Neural cell (in vitro differentiated cells): ENCODE measurements at regions not wholly inside any gene's neighbourhood (a gene's known extent, or its start where the extent isn't known, plus 50 kb on each side); places are given as distances from the start of the nearest gene placed in this dataset.

Source experiments
- H2AFZ ChIP-seq: fragments of 200-600, 300-800 bp; sonication (generic), shearing (Covaris generic); 2 replicates; pipeline ENCODE4 v1.6.0; 2014; ENCODE audit warnings: low read depth, mild to moderate bottlenecking, antibody characterized with exemption, low read length, moderate library complexity
- H3F3A ChIP-seq: fragments of 200-600 bp; shearing (Covaris generic); 2 replicates; pipeline ENCODE4 v1.6.1; 2016; ENCODE audit warnings: mild to moderate bottlenecking, moderate library complexity, mixed read lengths, antibody characterized with exemption, low read length; ENCODE audit not compliant: insufficient read depth, poor library complexity, severe bottlenecking
- H3K27ac ChIP-seq: fragments of 200-600, 300-800 bp; sonication (generic), shearing (Covaris generic); 2 replicates; pipeline ENCODE4 v1.5.1; 2014; ENCODE audit warnings: mild to moderate bottlenecking, low read length, moderate library complexity
- H3K27me3 ChIP-seq: fragments of 300-800, 200-600 bp; sonication (generic), shearing (Covaris generic); 2 replicates; pipeline ENCODE4 v1.6.0; 2014; ENCODE audit warnings: mild to moderate bottlenecking, low read depth, low read length, moderate library complexity; ENCODE audit not compliant: insufficient read depth
- H3K36me3 ChIP-seq: fragments of 300-800, 200-600 bp; sonication (generic), shearing (Covaris generic); 2 replicates; pipeline ENCODE4 v1.5.1; 2014; ENCODE audit warnings: mild to moderate bottlenecking, antibody characterized with exemption, low read length, moderate library complexity; ENCODE audit not compliant: insufficient read depth
- H3K4me2 ChIP-seq: fragments of 300-800, 200-600 bp; sonication (generic), shearing (Covaris generic); 2 replicates; pipeline ENCODE4 v1.6.0; 2014; ENCODE audit warnings: mild to moderate bottlenecking, low read length
- H3K4me3 ChIP-seq: fragments of 300-800, 200-600 bp; sonication (generic), shearing (Covaris generic); 2 replicates; pipeline ENCODE4 v1.5.1; 2014; ENCODE audit warnings: mild to moderate bottlenecking, low read length, moderate library complexity
- H3K79me2 ChIP-seq: fragments of 200-600 bp; shearing (Covaris generic); replicated peaks from 2 replicates; pipeline ENCODE4 v1.6.0; 2014; ENCODE audit warnings: mild to moderate bottlenecking, low read length, moderate library complexity; ENCODE audit not compliant: insufficient read depth
- H3K9ac ChIP-seq: fragments of 300-800, 200-600 bp; sonication (generic), shearing (Covaris generic); 2 replicates; pipeline ENCODE4 v1.6.1; 2016; ENCODE audit warnings: mild to moderate bottlenecking, low read length, mixed read lengths
- H3K9me2 ChIP-seq: fragments of 200-600 bp; shearing (Covaris generic); 2 replicates; pipeline ENCODE4 v1.6.1; 2016; ENCODE audit warnings: mild to moderate bottlenecking, low read length, mixed read lengths; ENCODE audit not compliant: insufficient read depth
- H3K9me3 ChIP-seq: fragments of 200-600, 300-800 bp; sonication (generic), shearing (Covaris generic); 2 replicates; pipeline ENCODE4 v1.6.1; 2016; ENCODE audit warnings: mild to moderate bottlenecking, mixed run types, low read length, moderate library complexity, mixed read lengths
- H4K20me1 ChIP-seq: fragments of 200-600 bp; shearing (Covaris generic); 2 replicates; pipeline ENCODE4 v1.6.1; 2016; ENCODE audit warnings: mild to moderate bottlenecking, mixed run types; ENCODE audit not compliant: insufficient read depth
- EP300 ChIP-seq: fragments of 450-650 bp; conservative IDR thresholded peaks from 2 replicates; pipeline ENCODE4 v1.6.1; 2014; ENCODE audit warnings: antibody characterized with exemption, mild to moderate bottlenecking, moderate library complexity; ENCODE audit not compliant: poor library complexity, severe bottlenecking
- EZH2 ChIP-seq: fragments of 200-600, 300-800 bp; shearing (Covaris generic), sonication (generic); IDR thresholded peaks from 2 replicates; pipeline ENCODE4 v1.6.1; 2014; ENCODE audit warnings: antibody characterized with exemption, low read length, borderline replicate concordance, mild to moderate bottlenecking; ENCODE audit not compliant: insufficient read depth, poor library complexity, severe bottlenecking
- MXI1 ChIP-seq: fragments of 450-650 bp; conservative IDR thresholded peaks from 2 replicates; pipeline ENCODE4 v1.6.1; 2014; ENCODE audit warnings: antibody characterized with exemption, mild to moderate bottlenecking; ENCODE audit not compliant: poor library complexity, severe bottlenecking
- POLR2AphosphoS5 ChIP-seq: IDR thresholded peaks from 2 replicates; pipeline ENCODE4 v1.6.1; 2012
- RAD21 ChIP-seq: fragments of 450-650 bp; conservative IDR thresholded peaks from 2 replicates; pipeline ENCODE4 v1.6.1; 2014; ENCODE audit warnings: antibody characterized with exemption, mild to moderate bottlenecking, moderate library complexity
- REST ChIP-seq: IDR thresholded peaks from 2 replicates; pipeline ENCODE4 v1.6.1; 2012; ENCODE audit warnings: borderline replicate concordance
- SMC3 ChIP-seq: fragments of 450-650 bp; conservative IDR thresholded peaks from 2 replicates; pipeline ENCODE4 v1.6.1; 2014; ENCODE audit warnings: antibody characterized with exemption, mild to moderate bottlenecking, moderate library complexity; ENCODE audit not compliant: poor library complexity
- TAF1 ChIP-seq: IDR thresholded peaks from 2 replicates; pipeline ENCODE4 v1.6.1; 2012; ENCODE audit warnings: low read depth
- TF ChIP-seq, protein P1 (sequence below): fragments of 450-650 bp; IDR thresholded peaks from 2 replicates; pipeline ENCODE4 v1.5.1; 2014; ENCODE audit warnings: antibody characterized with exemption, mild to moderate bottlenecking, moderate library complexity; ENCODE audit not compliant: poor library complexity, severe bottlenecking

GRCh38 chr22:47376322-47376700, 613.9 kb downstream of the TBC1D22A start:
- no peaks in the 10 kb centered on the region for H3K36me3 ChIP-seq
- no peak overlapping the region for H3K4me3 ChIP-seq
- no peaks in the 10 kb centered on the region for H3K9me2 ChIP-seq
- no peak overlapping the region for H3K9ac ChIP-seq
- no peaks in the 10 kb centered on the region for H3K27me3 ChIP-seq
- TF ChIP-seq REST: no peak
- no peak for TF ChIP-seq EP300
- no peak for TF ChIP-seq EZH2
- no peak for TF ChIP-seq SMC3
- TF ChIP-seq MXI1: no peak
- TF ChIP-seq POLR2AphosphoS5: no peak
- TF ChIP-seq, protein P1, sequence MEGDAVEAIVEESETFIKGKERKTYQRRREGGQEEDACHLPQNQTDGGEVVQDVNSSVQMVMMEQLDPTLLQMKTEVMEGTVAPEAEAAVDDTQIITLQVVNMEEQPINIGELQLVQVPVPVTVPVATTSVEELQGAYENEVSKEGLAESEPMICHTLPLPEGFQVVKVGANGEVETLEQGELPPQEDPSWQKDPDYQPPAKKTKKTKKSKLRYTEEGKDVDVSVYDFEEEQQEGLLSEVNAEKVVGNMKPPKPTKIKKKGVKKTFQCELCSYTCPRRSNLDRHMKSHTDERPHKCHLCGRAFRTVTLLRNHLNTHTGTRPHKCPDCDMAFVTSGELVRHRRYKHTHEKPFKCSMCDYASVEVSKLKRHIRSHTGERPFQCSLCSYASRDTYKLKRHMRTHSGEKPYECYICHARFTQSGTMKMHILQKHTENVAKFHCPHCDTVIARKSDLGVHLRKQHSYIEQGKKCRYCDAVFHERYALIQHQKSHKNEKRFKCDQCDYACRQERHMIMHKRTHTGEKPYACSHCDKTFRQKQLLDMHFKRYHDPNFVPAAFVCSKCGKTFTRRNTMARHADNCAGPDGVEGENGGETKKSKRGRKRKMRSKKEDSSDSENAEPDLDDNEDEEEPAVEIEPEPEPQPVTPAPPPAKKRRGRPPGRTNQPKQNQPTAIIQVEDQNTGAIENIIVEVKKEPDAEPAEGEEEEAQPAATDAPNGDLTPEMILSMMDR: no peak
- TF ChIP-seq RAD21: no peak
- no peak for TF ChIP-seq TAF1
- no peaks in the 10 kb centered on the region for H3K9me3 ChIP-seq
- no peaks in the 10 kb centered on the region for H3F3A ChIP-seq
- no peaks in the 10 kb centered on the region for H4K20me1 ChIP-seq
- no peak overlapping the region for H3K4me2 ChIP-seq
- no peak overlapping the region for H3K27ac ChIP-seq
- no peaks in the 10 kb centered on the region for H3K79me2 ChIP-seq
- H2AFZ ChIP-seq: no peak overlapping the region

GRCh38 chr22:47375621-47376321, 613.3 kb downstream of the TBC1D22A start:
- Histone ChIP-seq H3K4me2 (no peak overlapping the region), H4K20me1 (no peaks in the 10 kb centered on the region), H3K9me2 (no peaks in the 10 kb centered on the region), H3K27ac (no peak overlapping the region), H3K4me3 (no peak overlapping the region), H3K9ac (no peak overlapping the region), H3K27me3 (no peaks in the 10 kb centered on the region), H3K79me2 (no peaks in the 10 kb centered on the region), H2AFZ (no peak overlapping the region), H3K9me3 (no peaks in the 10 kb centered on the region), H3F3A (no peaks in the 10 kb centered on the region), H3K36me3 (no peaks in the 10 kb centered on the region)
- no peak for TF ChIP-seq POLR2AphosphoS5
- TF ChIP-seq EZH2: no peak
- TF ChIP-seq TAF1: no peak
- no peak for TF ChIP-seq REST
- TF ChIP-seq, protein P1: no peak
- TF ChIP-seq RAD21: no peak
- no peak for TF ChIP-seq SMC3
- no peak for TF ChIP-seq EP300
- TF ChIP-seq MXI1: no peak
